Transverse colon (tissue), 4 donors: ENCODE measurements at regions not wholly inside any gene's neighbourhood (a gene's known extent, or its start where the extent isn't known, plus 50 kb on each side); places are given as distances from the start of the nearest gene placed in this dataset.

Experiments used
- DNase-seq: peaks from one replicate; pipeline ENCODE4 v3.0.0-alpha.2; 2019
- H3K27ac ChIP-seq, 4 donors: fragments of 200-600 bp; sonication (generic); 2 replicates each; pipeline ENCODE4 v1.5.1; 2016 to 2018; ENCODE audit warnings: inconsistent platforms in 4 of 4
- H3K27me3 ChIP-seq: fragments of 200-600 bp; sonication (generic); 2 replicates; pipeline ENCODE4 v1.5.1; 2017; ENCODE audit warnings: inconsistent platforms
- H3K36me3 ChIP-seq, 4 donors: fragments of 200-600 bp; sonication (generic); 2 replicates each; pipeline ENCODE4 v1.5.1; 2017 to 2019; ENCODE audit warnings: inconsistent platforms in 4 of 4
- H3K4me1 ChIP-seq, 4 donors: fragments of 200-600 bp; sonication (generic); 2 replicates each; pipeline ENCODE4 v1.5.1; 2017 to 2020; ENCODE audit warnings: inconsistent platforms in 4 of 4
- H3K4me3 ChIP-seq, 4 donors: fragments of 200-600 bp; sonication (generic); 1 replicate in 1 of 4; 2 replicates in 3 of 4; pipeline versions ENCODE4 v1.5.1 to v1.6.1; 2017 to 2019; ENCODE audit warnings: inconsistent platforms in 4 of 4
- H3K9me3 ChIP-seq, 2 donors: fragments of 200-600 bp; sonication (generic); 2 replicates each; pipeline ENCODE4 v1.5.1; 2017 to 2019; ENCODE audit warnings: inconsistent platforms in 2 of 2
- CTCF ChIP-seq, 5 experiments: fragments of 200-600 bp in 3 of 5; fragments of 450-650 bp in 2 of 5; sonication (generic) in 3 of 5; IDR thresholded peaks; 1 replicate in 2 of 5; 2 replicates in 3 of 5; pipeline ENCODE4 v1.5.1; 2016 to 2017; ENCODE audit warnings: antibody characterized with exemption in 5 of 5, inconsistent platforms in 3 of 5, mild to moderate bottlenecking in 2 of 5, moderate library complexity in 1 of 5
- EP300 ChIP-seq: sonication (generic); formaldehyde crosslinking; IDR thresholded peaks from one replicate; pipeline ENCODE4 v1.6.1; 2017; ENCODE audit warnings: antibody characterized with exemption, low read depth
- POLR2A ChIP-seq: fragments of 450-650 bp; IDR thresholded peaks from one replicate; pipeline ENCODE4 v1.6.1; 2016; ENCODE audit warnings: antibody characterized with exemption, mild to moderate bottlenecking, moderate library complexity
- POLR2AphosphoS5 ChIP-seq, 3 donors: sonication (generic); formaldehyde crosslinking; IDR thresholded peaks; one replicate each; pipeline ENCODE4 v1.6.1; 2016; ENCODE audit warnings: antibody characterized with exemption in 3 of 3
- WGBS, 2 donors: methylation state at CpG; one replicate each; pipeline ENCODE4 v1.1.5; 2018; ENCODE audit warnings: low coverage in 1 of 2; 5-methylcytosine and 5-hydroxymethylcytosine counted together
- in situ Hi-C, 4 donors: fragments of 200-750 bp; cut with MboI; loops; one replicate each; pipeline versions ENCODE4 v1.15.0 to v1.15.1; 2017; ENCODE audit warnings: low sequenced_read_pairs in 3 of 4, low pct_ligation_motif_present in 1 of 4, low pct_unique_long_range_greater_than_20kb in 1 of 4
- intact Hi-C: fragments of 100-400 bp; cut with DNase I; formaldehyde crosslinking; loops from one replicate; pipeline ENCODE4 v1.15.1; 2023; ENCODE audit warnings: low total_unique reads

GRCh38 chr17:5864741-5865657, 205.2 kb upstream of the WSCD1 start:
- H3K27ac ChIP-seq: no peak overlapping the region
- in situ Hi-C loops (no loop called here), intact Hi-C loops (no loop called here)
- H3K9me3 ChIP-seq: no peaks in the 10 kb centered on the region
- TF ChIP-seq POLR2AphosphoS5 (IDR thresholded peaks at IDR 0.05) (no peak), POLR2A (no peak), EP300 (no peak), CTCF (IDR thresholded peaks at IDR 0.05) (no peak)
- WGBS, 2 donors: 37 to 49% methylated on average over 4 to 9 of the region's 9 CpGs
- no peak for DNase-seq
- no peak overlapping the region for H3K4me3 ChIP-seq
- H3K27me3 ChIP-seq: no peaks in the 10 kb centered on the region
- H3K4me1 ChIP-seq: no peaks in the 10 kb centered on the region
- H3K36me3 ChIP-seq: no peaks in the 10 kb centered on the region

- in situ Hi-C loops: no loop called here
- no peaks in the 10 kb centered on the region for H3K36me3 ChIP-seq
- 28 to 48% methylated on average over 3 to 4 of the region's 4 CpGs for WGBS, 2 donors
- no peak for DNase-seq
- H3K27ac ChIP-seq: no peak overlapping the region
- no peaks in the 10 kb centered on the region for H3K27me3 ChIP-seq
- H3K9me3 ChIP-seq: no peaks in the 10 kb centered on the region
- H3K4me3 ChIP-seq: no peak overlapping the region
- TF ChIP-seq POLR2AphosphoS5 (IDR thresholded peaks at IDR 0.05) (no peak), CTCF (IDR thresholded peaks at IDR 0.05) (no peak), EP300 (no peak), POLR2A (no peak)
- intact Hi-C loops: no loop called here
- H3K4me1 ChIP-seq: no peaks in the 10 kb centered on the region
Observed at GRCh38 chr17:5866978-5867377, 203.2 kb upstream of the WSCD1 start.

GRCh38 chr17:5869041-5869745, 201.0 kb upstream of the WSCD1 start:
- Histone ChIP-seq H3K4me3 (no peak overlapping the region), H3K27ac (no peak overlapping the region), H3K4me1 (no peaks in the 10 kb centered on the region), H3K27me3 (no peaks in the 10 kb centered on the region), H3K9me3 (no peaks in the 10 kb centered on the region), H3K36me3 (no peaks in the 10 kb centered on the region)
- in situ Hi-C loops: no loop called here
- intact Hi-C loops: no loop called here
- TF ChIP-seq POLR2AphosphoS5 (IDR thresholded peaks at IDR 0.05) (no peak), POLR2A (no peak), EP300 (no peak), CTCF (IDR thresholded peaks at IDR 0.05) (no peak)
- 51 to 61% methylated on average over 7 to 12 of the region's 12 CpGs for WGBS, 2 donors
- no peak for DNase-seq

GRCh38 chr17:5870231-5870953, 199.8 kb upstream of the WSCD1 start:
- WGBS, 2 donors: 79 to 85% methylated on average over 4 to 6 of the region's 6 CpGs

More at GRCh38 chr17:5870231-5870953, 199.8 kb upstream of the WSCD1 start:
- DNase-seq: no peak
- in situ Hi-C loops (no loop called here), intact Hi-C loops (no loop called here)
- no peaks in the 10 kb centered on the region for H3K27me3 ChIP-seq
- TF ChIP-seq EP300 (no peak), CTCF (IDR thresholded peaks at IDR 0.05) (no peak), POLR2A (no peak), POLR2AphosphoS5 (IDR thresholded peaks at IDR 0.05) (no peak)
- H3K4me3 ChIP-seq: no peak overlapping the region
- H3K27ac ChIP-seq: no peak overlapping the region
- H3K36me3 ChIP-seq: no peaks in the 10 kb centered on the region
- no peaks in the 10 kb centered on the region for H3K4me1 ChIP-seq
- no peaks in the 10 kb centered on the region for H3K9me3 ChIP-seq
